GM18868 (cell line): ENCODE measurements at regions not wholly inside any gene's neighbourhood (a gene's known extent, or its start where the extent isn't known, plus 50 kb on each side); places are given as distances from the start of the nearest gene placed in this dataset.
A peak's percentile ranks its signal among the peaks of the same experiment; 100 is the strongest.

Experiments
- ATAC-seq: cut with Tn5 transposase; IDR thresholded peaks from one replicate; pipeline ENCODE4 v1.9.1; 2021; ENCODE audit warnings: mild to moderate bottlenecking, moderate library complexity; ENCODE audit not compliant: unreplicated experiment

GRCh38 chr12:45102818-45103217 lies 51.9 kb upstream of the DBX2 start:
- no peak for ATAC-seq

- no peak for ATAC-seq
Measured at GRCh38 chr12:45105996-45106395, 55.1 kb upstream of the DBX2 start.

- ATAC-seq: no peak
Measured at GRCh38 chr12:45112306-45112705, 61.4 kb upstream of the DBX2 start.

GRCh38 chr12:45121224-45121623 lies 70.3 kb upstream of the DBX2 start:
- ATAC-seq: no peak

GRCh38 chr12:45122768-45123380 lies 72.0 kb upstream of the DBX2 start:
- no peak for ATAC-seq

GRCh38 chr12:45124485-45125155 lies 73.7 kb upstream of the DBX2 start:
- ATAC-seq: no peak

- ATAC-seq: no peak
Measured at GRCh38 chr12:45125997-45126396, 75.1 kb upstream of the DBX2 start.

- ATAC-seq: no peak
Measured at GRCh38 chr12:45128637-45129036, 77.7 kb upstream of the DBX2 start.

- peak; percentile 97 for ATAC-seq
Measured at GRCh38 chr12:45130881-45131281, 80.0 kb upstream of the DBX2 start.

- ATAC-seq: no peak
Measured at GRCh38 chr12:45131506-45131905, 80.6 kb upstream of the DBX2 start.

- ATAC-seq: no peak
Measured at GRCh38 chr12:45138609-45139008, 77.3 kb upstream of the ANO6 start.

- ATAC-seq: no peak
Measured at GRCh38 chr12:45148006-45148405, 67.9 kb upstream of the ANO6 start.

GRCh38 chr12:45148619-45149018 lies 67.3 kb upstream of the ANO6 start:
- ATAC-seq: no peak

GRCh38 chr12:45165284-45165683 lies 50.6 kb upstream of the ANO6 start:
- ATAC-seq: no peak

- no peak for ATAC-seq
Measured at GRCh38 chr12:45166056-45166455, 49.8 kb upstream of the ANO6 start.
